HG03097 (cell line): ENCODE measurements at regions not wholly inside any gene's neighbourhood (a gene's known extent, or its start where the extent isn't known, plus 50 kb on each side); places are given as distances from the start of the nearest gene placed in this dataset.
"Not testable (repeated sequence)": the region's sequence is repeated elsewhere in the genome, so short reads cannot be mapped to it uniquely, and the experiment has no call there.

ENCODE experiments used
- ATAC-seq: cut with Tn5 transposase; IDR thresholded peaks from one replicate; pipeline ENCODE4 v1.9.1; 2021; ENCODE audit not compliant: unreplicated experiment, low FRiP score

GRCh38 chr5:106014262-106014661 is 1656.5 kb downstream of the EFNA5 start:
- no peak for ATAC-seq

- ATAC-seq, result no peak
Observed at GRCh38 chr5:106006242-106006641, 1664.5 kb downstream of the EFNA5 start.

GRCh38 chr5:105998991-105999390 is 1671.7 kb downstream of the EFNA5 start:
- not testable (repeated sequence) for ATAC-seq

GRCh38 chr5:105993027-105993426 is 1677.7 kb downstream of the EFNA5 start:
- ATAC-seq, result no peak

GRCh38 chr5:105982526-105982925 is 1688.2 kb downstream of the EFNA5 start:
- no peak for ATAC-seq

GRCh38 chr5:105978011-105978410 is 1692.7 kb downstream of the EFNA5 start:
- ATAC-seq, result no peak

GRCh38 chr5:105977163-105977562 is 1693.6 kb downstream of the EFNA5 start:
- ATAC-seq, result no peak

GRCh38 chr5:105970919-105971318 is 1699.8 kb downstream of the EFNA5 start:
- ATAC-seq, result no peak

GRCh38 chr5:105968981-105969380 is 1701.8 kb downstream of the EFNA5 start:
- ATAC-seq, result no peak

- ATAC-seq, result no peak
Observed at GRCh38 chr5:105963696-105964255, 1707.0 kb downstream of the EFNA5 start.

- ATAC-seq, result no peak
Observed at GRCh38 chr5:105961572-105961971, 1709.2 kb downstream of the EFNA5 start.

GRCh38 chr5:105956456-105957196 is 1714.1 kb downstream of the EFNA5 start:
- ATAC-seq, result no peak

GRCh38 chr5:105954341-105954740 is 1716.4 kb downstream of the EFNA5 start:
- ATAC-seq, result no peak

GRCh38 chr5:105953616-105954015 is 1717.1 kb downstream of the EFNA5 start:
- ATAC-seq, result no peak

GRCh38 chr5:105952875-105953274 is 1717.9 kb downstream of the EFNA5 start:
- ATAC-seq, result no peak

- no peak for ATAC-seq
Observed at GRCh38 chr5:105947461-105947860, 1723.3 kb downstream of the EFNA5 start.

GRCh38 chr5:105945203-105945972 is 1725.3 kb downstream of the EFNA5 start:
- no peak for ATAC-seq

- ATAC-seq, result no peak
Observed at GRCh38 chr5:105940181-105940580, 1730.6 kb downstream of the EFNA5 start.

- no peak for ATAC-seq
Observed at GRCh38 chr5:105934171-105934570, 1736.6 kb downstream of the EFNA5 start.

- no peak for ATAC-seq
Observed at GRCh38 chr5:105931881-105932421, 1738.8 kb downstream of the EFNA5 start.

- no peak for ATAC-seq
Observed at GRCh38 chr5:105929858-105930257, 1740.9 kb downstream of the EFNA5 start.
